ENCODE measurements at regions not wholly inside any gene's neighbourhood (a gene's known extent, or its start where the extent isn't known, plus 50 kb on each side); places are given as distances from the start of the nearest gene placed in this dataset.

GRCh38 chr11:134751766-134752165 lies 339.7 kb upstream of the B3GAT1 start:
- Histone ChIP-seq H3K9me3 (ENCODE audit: insufficient read depth, low read depth, low read length) (peaks cover 20% of the 10 kb centered on the region; the same call in 1 of the 2 replicates), H3F3A (ENCODE audit: low read depth) (no peaks in the 10 kb centered on the region), H3K4me3 (ENCODE audit: low read length, poor library complexity, severe bottlenecking) (no peak overlapping the region), H3K79me2 (ENCODE audit: insufficient read depth, low read length) (no peaks in the 10 kb centered on the region), H3K4me2 (ENCODE audit: low read depth, low read length, poor library complexity, severe bottlenecking) (no peak overlapping the region), H3K9ac (ENCODE audit: low read depth, low read length, poor library complexity, severe bottlenecking) (no peak overlapping the region), H2AFZ (ENCODE audit: low read length) (no peak overlapping the region), H3K27me3 (ENCODE audit: insufficient read depth, low read length, poor library complexity, severe bottlenecking) (no peaks in the 10 kb centered on the region), H4K20me1 (ENCODE audit: insufficient read depth, low read length, poor library complexity, severe bottlenecking) (no peaks in the 10 kb centered on the region), H3K9me2 (replicated peaks; ENCODE audit: low read depth, low read length) (no peaks in the 10 kb centered on the region), H3K36me3 (ENCODE audit: insufficient read depth, low read length) (no peaks in the 10 kb centered on the region), H3K4me1 (ENCODE audit: insufficient read depth, low read length, poor library complexity, severe bottlenecking) (no peaks in the 10 kb centered on the region)
- TF ChIP-seq CTCF (conservative IDR thresholded peaks at IDR 0.05; ENCODE audit: low read length) (no peak), EZH2phosphoT487 (IDR thresholded peaks at IDR 0.05; ENCODE audit: borderline replicate concordance) (no peak)

DNA sequence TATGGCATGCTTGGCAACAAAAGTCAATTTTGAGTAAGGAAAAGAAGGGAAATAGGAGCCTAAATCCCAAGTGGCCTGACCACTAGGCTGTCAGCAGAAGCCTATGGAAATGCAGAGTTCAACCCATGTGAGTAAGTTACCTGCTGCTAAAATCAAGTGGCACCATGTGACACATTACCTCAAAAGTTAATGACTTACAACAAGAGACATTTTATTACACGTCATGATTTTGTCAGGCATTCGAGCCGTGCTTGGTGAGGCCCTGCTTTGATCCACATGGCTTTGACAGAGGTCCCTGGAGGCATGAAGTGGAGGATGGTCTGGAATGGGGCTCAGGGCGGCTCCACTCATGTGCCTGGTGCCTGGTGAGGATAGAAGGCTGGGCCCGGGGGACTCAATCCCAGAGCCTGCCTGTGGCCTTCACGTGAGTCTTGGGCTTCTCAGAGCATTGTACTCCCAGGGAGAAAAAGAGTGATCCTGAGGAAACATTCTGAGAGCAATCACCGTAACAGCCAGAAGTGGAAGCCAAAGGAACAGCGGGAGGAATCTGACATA lies 339.1 kb upstream of the B3GAT1 start:
- H3K9me2 ChIP-seq (replicated peaks; ENCODE audit: low read depth, low read length): no peaks in the 10 kb centered on the region
- no peak overlapping the region for H2AFZ ChIP-seq (ENCODE audit: low read length)
- no peaks in the 10 kb centered on the region for H4K20me1 ChIP-seq (ENCODE audit: insufficient read depth, low read length, poor library complexity, severe bottlenecking)
- H3K9me3 ChIP-seq (ENCODE audit: insufficient read depth, low read depth, low read length): peaks cover 20% of the 10 kb centered on the region; the same call in 1 of the 2 replicates
- no peaks in the 10 kb centered on the region for H3F3A ChIP-seq (ENCODE audit: low read depth)
- H3K4me1 ChIP-seq (ENCODE audit: insufficient read depth, low read length, poor library complexity, severe bottlenecking): no peaks in the 10 kb centered on the region
- H3K27me3 ChIP-seq (ENCODE audit: insufficient read depth, low read length, poor library complexity, severe bottlenecking): no peaks in the 10 kb centered on the region
- H3K79me2 ChIP-seq (ENCODE audit: insufficient read depth, low read length): no peaks in the 10 kb centered on the region
- no peak overlapping the region for H3K9ac ChIP-seq (ENCODE audit: low read depth, low read length, poor library complexity, severe bottlenecking)
- no peak overlapping the region for H3K4me2 ChIP-seq (ENCODE audit: low read depth, low read length, poor library complexity, severe bottlenecking)
- H3K4me3 ChIP-seq (ENCODE audit: low read length, poor library complexity, severe bottlenecking): no peak overlapping the region
- no peak for TF ChIP-seq CTCF (conservative IDR thresholded peaks at IDR 0.05; ENCODE audit: low read length)
- no peak for TF ChIP-seq EZH2phosphoT487 (IDR thresholded peaks at IDR 0.05; ENCODE audit: borderline replicate concordance)
- no peaks in the 10 kb centered on the region for H3K36me3 ChIP-seq (ENCODE audit: insufficient read depth, low read length)

GRCh38 chr11:134750619-134751018 lies 338.6 kb upstream of the B3GAT1 start:
- H3K9me3 ChIP-seq (ENCODE audit: insufficient read depth, low read depth, low read length): peaks cover 20% of the 10 kb centered on the region; the same call in 1 of the 2 replicates
- H3F3A ChIP-seq (ENCODE audit: low read depth): no peaks in the 10 kb centered on the region
- H4K20me1 ChIP-seq (ENCODE audit: insufficient read depth, low read length, poor library complexity, severe bottlenecking): no peaks in the 10 kb centered on the region
- no peak overlapping the region for H2AFZ ChIP-seq (ENCODE audit: low read length)
- no peaks in the 10 kb centered on the region for H3K9me2 ChIP-seq (replicated peaks; ENCODE audit: low read depth, low read length)
- H3K79me2 ChIP-seq (ENCODE audit: insufficient read depth, low read length): no peaks in the 10 kb centered on the region
- H3K4me2 ChIP-seq (ENCODE audit: low read depth, low read length, poor library complexity, severe bottlenecking): no peak overlapping the region
- no peak overlapping the region for H3K4me3 ChIP-seq (ENCODE audit: low read length, poor library complexity, severe bottlenecking)
- H3K9ac ChIP-seq (ENCODE audit: low read depth, low read length, poor library complexity, severe bottlenecking): no peak overlapping the region
- H3K4me1 ChIP-seq (ENCODE audit: insufficient read depth, low read length, poor library complexity, severe bottlenecking): no peaks in the 10 kb centered on the region
- no peaks in the 10 kb centered on the region for H3K27me3 ChIP-seq (ENCODE audit: insufficient read depth, low read length, poor library complexity, severe bottlenecking)
- H3K36me3 ChIP-seq (ENCODE audit: insufficient read depth, low read length): no peaks in the 10 kb centered on the region
- no peak for TF ChIP-seq CTCF (conservative IDR thresholded peaks at IDR 0.05; ENCODE audit: low read length)
- no peak for TF ChIP-seq EZH2phosphoT487 (IDR thresholded peaks at IDR 0.05; ENCODE audit: borderline replicate concordance)

All from Loucy (cell line).